ENCODE measurements at regions not wholly inside any gene's neighbourhood (a gene's known extent, or its start where the extent isn't known, plus 50 kb on each side); places are given as distances from the start of the nearest gene placed in this dataset.

GRCh38 chr2:207417301-207417718 is 112.5 kb upstream of the CREB1 start:
- no peaks in the 10 kb centered on the region for H3K27me3 ChIP-seq (ENCODE audit: insufficient read depth, poor library complexity, severe bottlenecking)
- TF ChIP-seq POLR2AphosphoS5 (IDR thresholded peaks at IDR 0.05; ENCODE audit: low read depth): no peak
- no peak for TF ChIP-seq GABPA (IDR thresholded peaks at IDR 0.05; ENCODE audit: low read depth)
- TF ChIP-seq SPI1 (IDR thresholded peaks at IDR 0.05; ENCODE audit: borderline replicate concordance, low read depth): no peak
- TF ChIP-seq, protein P1, sequence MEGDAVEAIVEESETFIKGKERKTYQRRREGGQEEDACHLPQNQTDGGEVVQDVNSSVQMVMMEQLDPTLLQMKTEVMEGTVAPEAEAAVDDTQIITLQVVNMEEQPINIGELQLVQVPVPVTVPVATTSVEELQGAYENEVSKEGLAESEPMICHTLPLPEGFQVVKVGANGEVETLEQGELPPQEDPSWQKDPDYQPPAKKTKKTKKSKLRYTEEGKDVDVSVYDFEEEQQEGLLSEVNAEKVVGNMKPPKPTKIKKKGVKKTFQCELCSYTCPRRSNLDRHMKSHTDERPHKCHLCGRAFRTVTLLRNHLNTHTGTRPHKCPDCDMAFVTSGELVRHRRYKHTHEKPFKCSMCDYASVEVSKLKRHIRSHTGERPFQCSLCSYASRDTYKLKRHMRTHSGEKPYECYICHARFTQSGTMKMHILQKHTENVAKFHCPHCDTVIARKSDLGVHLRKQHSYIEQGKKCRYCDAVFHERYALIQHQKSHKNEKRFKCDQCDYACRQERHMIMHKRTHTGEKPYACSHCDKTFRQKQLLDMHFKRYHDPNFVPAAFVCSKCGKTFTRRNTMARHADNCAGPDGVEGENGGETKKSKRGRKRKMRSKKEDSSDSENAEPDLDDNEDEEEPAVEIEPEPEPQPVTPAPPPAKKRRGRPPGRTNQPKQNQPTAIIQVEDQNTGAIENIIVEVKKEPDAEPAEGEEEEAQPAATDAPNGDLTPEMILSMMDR (IDR thresholded peaks at IDR 0.05; ENCODE audit: insufficient read depth, low read length): no peak
- DNase-seq (ENCODE audit: low read depth in 1 of 2, low spot score in 1 of 2): no peak
- no peak overlapping the region for H3K4me3 ChIP-seq (replicated peaks; ENCODE audit: insufficient read depth, low read length)
- no peak overlapping the region for H3K27ac ChIP-seq (replicated peaks)

DNA sequence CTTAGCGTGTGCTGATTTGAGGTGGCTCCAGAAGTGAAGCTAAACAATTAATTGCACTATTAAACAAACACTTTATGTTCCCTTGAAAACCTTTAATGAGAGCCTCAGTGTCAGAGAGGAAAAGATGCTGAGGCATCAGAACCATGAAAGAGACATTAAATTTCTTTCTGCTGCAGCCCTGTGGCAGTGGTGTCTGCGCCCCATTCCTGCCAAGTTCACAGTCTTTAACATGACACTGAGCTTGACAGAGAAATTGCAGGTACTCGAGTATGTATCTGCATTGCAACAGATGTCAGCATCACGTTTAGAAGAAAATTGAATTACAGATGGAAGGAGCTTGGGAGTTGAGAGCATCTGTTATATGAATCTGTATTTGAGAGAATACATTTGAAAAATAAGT is 111.3 kb upstream of the CREB1 start:
- DNase-seq (ENCODE audit: low read depth in 1 of 2, low spot score in 1 of 2): no peak
- H3K27me3 ChIP-seq (ENCODE audit: insufficient read depth, poor library complexity, severe bottlenecking): no peaks in the 10 kb centered on the region
- no peak overlapping the region for H3K27ac ChIP-seq (replicated peaks)
- no peak overlapping the region for H3K4me3 ChIP-seq (replicated peaks; ENCODE audit: insufficient read depth, low read length)
- TF ChIP-seq, protein P2, sequence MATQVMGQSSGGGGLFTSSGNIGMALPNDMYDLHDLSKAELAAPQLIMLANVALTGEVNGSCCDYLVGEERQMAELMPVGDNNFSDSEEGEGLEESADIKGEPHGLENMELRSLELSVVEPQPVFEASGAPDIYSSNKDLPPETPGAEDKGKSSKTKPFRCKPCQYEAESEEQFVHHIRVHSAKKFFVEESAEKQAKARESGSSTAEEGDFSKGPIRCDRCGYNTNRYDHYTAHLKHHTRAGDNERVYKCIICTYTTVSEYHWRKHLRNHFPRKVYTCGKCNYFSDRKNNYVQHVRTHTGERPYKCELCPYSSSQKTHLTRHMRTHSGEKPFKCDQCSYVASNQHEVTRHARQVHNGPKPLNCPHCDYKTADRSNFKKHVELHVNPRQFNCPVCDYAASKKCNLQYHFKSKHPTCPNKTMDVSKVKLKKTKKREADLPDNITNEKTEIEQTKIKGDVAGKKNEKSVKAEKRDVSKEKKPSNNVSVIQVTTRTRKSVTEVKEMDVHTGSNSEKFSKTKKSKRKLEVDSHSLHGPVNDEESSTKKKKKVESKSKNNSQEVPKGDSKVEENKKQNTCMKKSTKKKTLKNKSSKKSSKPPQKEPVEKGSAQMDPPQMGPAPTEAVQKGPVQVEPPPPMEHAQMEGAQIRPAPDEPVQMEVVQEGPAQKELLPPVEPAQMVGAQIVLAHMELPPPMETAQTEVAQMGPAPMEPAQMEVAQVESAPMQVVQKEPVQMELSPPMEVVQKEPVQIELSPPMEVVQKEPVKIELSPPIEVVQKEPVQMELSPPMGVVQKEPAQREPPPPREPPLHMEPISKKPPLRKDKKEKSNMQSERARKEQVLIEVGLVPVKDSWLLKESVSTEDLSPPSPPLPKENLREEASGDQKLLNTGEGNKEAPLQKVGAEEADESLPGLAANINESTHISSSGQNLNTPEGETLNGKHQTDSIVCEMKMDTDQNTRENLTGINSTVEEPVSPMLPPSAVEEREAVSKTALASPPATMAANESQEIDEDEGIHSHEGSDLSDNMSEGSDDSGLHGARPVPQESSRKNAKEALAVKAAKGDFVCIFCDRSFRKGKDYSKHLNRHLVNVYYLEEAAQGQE (IDR thresholded peaks at IDR 0.05; ENCODE audit: insufficient replicate concordance, low read depth): no peak
- TF ChIP-seq GABPA (IDR thresholded peaks at IDR 0.05; ENCODE audit: low read depth) (no peak), POLR2AphosphoS5 (IDR thresholded peaks at IDR 0.05; ENCODE audit: low read depth) (no peak), SPI1 (IDR thresholded peaks at IDR 0.05; ENCODE audit: borderline replicate concordance, low read depth) (no peak)
- TF ChIP-seq, protein P1 (IDR thresholded peaks at IDR 0.05; ENCODE audit: insufficient read depth, low read length): no peak

DNA sequence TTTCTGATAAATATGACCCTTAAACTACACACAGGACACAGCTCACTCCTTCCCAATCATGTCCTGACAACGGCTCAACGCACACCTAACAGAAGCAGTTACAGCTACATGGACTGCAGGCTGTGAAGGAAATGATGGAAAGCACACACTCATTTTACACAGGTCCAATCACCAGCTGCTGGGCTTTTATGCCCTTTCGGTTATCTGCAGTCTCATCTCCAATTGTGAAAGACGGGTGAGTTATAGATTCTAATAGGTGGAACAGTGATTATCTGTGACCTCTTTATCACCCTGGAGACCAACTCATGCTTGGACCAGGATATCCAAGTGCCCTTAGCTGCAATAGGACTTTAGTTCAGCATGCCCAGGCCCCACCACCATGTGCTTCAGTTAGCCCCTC is 110.4 kb upstream of the CREB1 start:
- TF ChIP-seq, protein P1 (IDR thresholded peaks at IDR 0.05; ENCODE audit: insufficient read depth, low read length): no peak
- TF ChIP-seq GABPA (IDR thresholded peaks at IDR 0.05; ENCODE audit: low read depth) (no peak), POLR2AphosphoS5 (IDR thresholded peaks at IDR 0.05; ENCODE audit: low read depth) (no peak), SPI1 (IDR thresholded peaks at IDR 0.05; ENCODE audit: borderline replicate concordance, low read depth) (no peak)
- TF ChIP-seq, protein P2 (IDR thresholded peaks at IDR 0.05; ENCODE audit: insufficient replicate concordance, low read depth): no peak
- Histone ChIP-seq H3K4me3 (replicated peaks; ENCODE audit: insufficient read depth, low read length) (no peak overlapping the region), H3K27ac (replicated peaks) (no peak overlapping the region), H3K27me3 (ENCODE audit: insufficient read depth, poor library complexity, severe bottlenecking) (no peaks in the 10 kb centered on the region)
- DNase-seq (ENCODE audit: low read depth in 1 of 2, low spot score in 1 of 2): no peak

DNA sequence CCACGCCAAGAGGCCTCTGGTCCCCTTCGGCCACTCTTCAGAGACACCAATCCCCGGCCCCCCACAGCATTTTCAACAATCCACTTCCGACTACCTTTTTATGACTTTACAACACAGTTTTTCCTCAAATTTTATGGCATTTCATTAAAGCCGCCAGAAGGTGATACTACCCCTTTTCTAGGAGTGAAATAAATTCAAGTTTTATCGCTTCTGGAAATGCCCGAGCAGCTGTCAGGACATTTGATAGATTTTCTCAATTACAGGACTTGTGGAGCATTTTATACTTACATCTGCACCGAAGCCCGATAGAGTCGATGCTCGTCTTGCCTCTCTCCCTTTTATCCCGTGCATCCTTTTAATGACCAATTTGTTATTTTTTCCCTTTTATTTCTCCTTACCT is 108.1 kb upstream of the CREB1 start:
- no peak for DNase-seq (ENCODE audit: low read depth in 1 of 2, low spot score in 1 of 2)
- Histone ChIP-seq H3K4me3 (replicated peaks; ENCODE audit: insufficient read depth, low read length) (no peak overlapping the region), H3K27me3 (ENCODE audit: insufficient read depth, poor library complexity, severe bottlenecking) (no peaks in the 10 kb centered on the region), H3K27ac (replicated peaks) (no peak overlapping the region)
- TF ChIP-seq SPI1 (IDR thresholded peaks at IDR 0.05; ENCODE audit: borderline replicate concordance, low read depth) (no peak), POLR2AphosphoS5 (IDR thresholded peaks at IDR 0.05; ENCODE audit: low read depth) (no peak), GABPA (IDR thresholded peaks at IDR 0.05; ENCODE audit: low read depth) (no peak)
- TF ChIP-seq, protein P1 (IDR thresholded peaks at IDR 0.05; ENCODE audit: insufficient read depth, low read length): no peak
- TF ChIP-seq, protein P2 (IDR thresholded peaks at IDR 0.05; ENCODE audit: insufficient replicate concordance, low read depth): no peak

All from HL-60 (cell line).